22Rv1 (cell line): ENCODE measurements at regions not wholly inside any gene's neighbourhood (a gene's known extent, or its start where the extent isn't known, plus 50 kb on each side); places are given as distances from the start of the nearest gene placed in this dataset.
"Not testable (repeated sequence)": the region's sequence is repeated elsewhere in the genome, so short reads cannot be mapped to it uniquely, and the experiment has no call there.

ENCODE experiments used
- H3K27ac ChIP-seq: fragments of 450-650 bp; 2 replicates; pipeline ENCODE4 v1.5.1; 2017
- CTCF ChIP-seq: fragments of 450-650 bp; IDR thresholded peaks from 2 replicates; pipeline ENCODE4 v1.5.1; 2017; ENCODE audit warnings: mild to moderate bottlenecking
- ZFX ChIP-seq: fragments of 450-650 bp; IDR thresholded peaks from 2 replicates; pipeline ENCODE4 v1.6.1; 2017; ENCODE audit warnings: antibody characterized with exemption, borderline replicate concordance

- no peak overlapping the region for H3K27ac ChIP-seq
- TF ChIP-seq ZFX (no peak), CTCF (no peak)
Observed at GRCh38 chr5:103389357-103389756, 130.8 kb downstream of the MACIR start.

GRCh38 chr5:103385722-103386121 lies 127.2 kb downstream of the MACIR start:
- TF ChIP-seq CTCF (peak; percentile 29), ZFX (no peak)
- no peak overlapping the region for H3K27ac ChIP-seq

- H3K27ac ChIP-seq = not testable (repeated sequence)
Observed at GRCh38 chr5:103377638-103378037, 119.1 kb downstream of the MACIR start.

GRCh38 chr5:103375863-103376591 lies 117.5 kb downstream of the MACIR start:
- H3K27ac ChIP-seq = no peak overlapping the region

GRCh38 chr5:103375350-103375749 lies 116.8 kb downstream of the MACIR start:
- no peak overlapping the region for H3K27ac ChIP-seq
- no peak for TF ChIP-seq ZFX
- no peak for TF ChIP-seq CTCF

More at GRCh38 chr5:103375863-103376591, 117.5 kb downstream of the MACIR start:
- no peak for TF ChIP-seq CTCF
- TF ChIP-seq ZFX = no peak

- TF ChIP-seq ZFX (no peak), CTCF (no peak)
- no peak overlapping the region for H3K27ac ChIP-seq
Observed at GRCh38 chr5:103374473-103374963, 116.0 kb downstream of the MACIR start.

- TF ChIP-seq CTCF (no peak), ZFX (no peak)
- H3K27ac ChIP-seq = no peak overlapping the region
Observed at GRCh38 chr5:103373597-103374472, 115.3 kb downstream of the MACIR start.
